Sigmoid colon (tissue), 6 donors: ENCODE measurements at regions not wholly inside any gene's neighbourhood (a gene's known extent, or its start where the extent isn't known, plus 50 kb on each side); places are given as distances from the start of the nearest gene placed in this dataset.

Source experiments
- DNase-seq: peaks from one replicate; pipeline ENCODE4 v3.0.0-alpha.2; 2019
- H3K27ac ChIP-seq, 4 donors: fragments of 200-600 bp; sonication (generic); one replicate each; pipeline ENCODE4 v1.5.1; 2016 to 2019; ENCODE audit warnings: mild to moderate bottlenecking in 1 of 4
- H3K27me3 ChIP-seq, 3 donors: fragments of 200-600 bp; sonication (generic); one replicate each; pipeline ENCODE4 v1.5.1; 2019; ENCODE audit warnings: mild to moderate bottlenecking in 1 of 3
- H3K36me3 ChIP-seq, 4 donors: fragments of 200-600 bp; sonication (generic); one replicate each; pipeline ENCODE4 v1.5.1; 2016 to 2019
- H3K4me1 ChIP-seq, 4 donors: fragments of 200-600 bp; sonication (generic); one replicate each; pipeline ENCODE4 v1.5.1; 2017 to 2019
- H3K4me3 ChIP-seq, 4 donors: fragments of 200-600 bp; sonication (generic); one replicate each; pipeline ENCODE4 v1.5.1; 2017 to 2019; ENCODE audit warnings: mild to moderate bottlenecking in 2 of 4, moderate library complexity in 1 of 4
- H3K9me3 ChIP-seq, 4 donors: fragments of 200-600 bp in 3 of 4; sonication (generic) in 3 of 4; one replicate each; pipeline versions ENCODE4 v1.5.1 to v1.6.1; 2013 to 2019
- CTCF ChIP-seq, 4 experiments: fragments of 450-650 bp in 3 of 4; fragments of 200-600 bp in 1 of 4; IDR thresholded peaks; one replicate each; pipeline ENCODE4 v1.5.1; 2016 to 2019; ENCODE audit warnings: antibody characterized with exemption in 4 of 4, mild to moderate bottlenecking in 3 of 4, moderate library complexity in 2 of 4
- EP300 ChIP-seq, 4 donors: sonication (generic); formaldehyde crosslinking; IDR thresholded peaks; one replicate each; pipeline ENCODE4 v1.6.1; 2017; ENCODE audit warnings: antibody characterized with exemption in 4 of 4
- POLR2A ChIP-seq, 2 donors: fragments of 450-650 bp; IDR thresholded peaks; one replicate each; pipeline ENCODE4 v1.6.1; 2016; ENCODE audit warnings: antibody characterized with exemption in 2 of 2, mild to moderate bottlenecking in 2 of 2, moderate library complexity in 2 of 2
- POLR2AphosphoS5 ChIP-seq, 4 donors: sonication (generic); formaldehyde crosslinking; IDR thresholded peaks; one replicate each; pipeline ENCODE4 v1.6.1; 2017; ENCODE audit warnings: antibody characterized with exemption in 4 of 4
- WGBS, 2 donors: extraction: QIAGEN DNeasy Blood & Tissue Kit; methylation state at CpG; one replicate each; pipeline ENCODE4 v1.1.7; 2013; 5-methylcytosine and 5-hydroxymethylcytosine counted together
- intact Hi-C: fragments of 100-400 bp; cut with DNase I; formaldehyde crosslinking; loops from one replicate; pipeline ENCODE4 v1.15.1; 2023
- donor health status: healthy with polysubstance abuse.
- donor health status: healthy.

- H3K36me3 ChIP-seq = no peaks in the 10 kb centered on the region
- DNase-seq = no peak
- no peaks in the 10 kb centered on the region for H3K9me3 ChIP-seq
- TF ChIP-seq CTCF (IDR thresholded peaks at IDR 0.05) (no peak), POLR2AphosphoS5 (IDR thresholded peaks at IDR 0.05) (no peak), POLR2A (IDR thresholded peaks at IDR 0.05) (no peak), EP300 (IDR thresholded peaks at IDR 0.05) (no peak)
- WGBS, 2 donors = 72 to 88% methylated on average over 5 of the region's 5 CpGs
- H3K4me1 ChIP-seq = peaks cover 0 to 38% (median 32%) of the 10 kb centered on the region in 4 donors
- peak overlapping the region in 2 of 4 donors; percentile 77 to 82 for H3K27ac ChIP-seq
- intact Hi-C loops = loop anchor here (5.0 to 10.0 kb wide), 3 partner anchors 191 to 799 kb away; partner anchors contain the start of genes S1PR3 and SPIN1
- H3K27me3 ChIP-seq = no peaks in the 10 kb centered on the region
- H3K4me3 ChIP-seq = no peak overlapping the region
Observed at GRCh38 chr9:88196142-88196790, 58.0 kb upstream of the SPATA31C2 start.

GRCh38 chr9:88193766-88194165 lies 55.5 kb upstream of the SPATA31C2 start:
- Histone ChIP-seq H3K36me3 (no peaks in the 10 kb centered on the region), H3K4me1 (peaks cover 0 to 37% (median 30%) of the 10 kb centered on the region in 4 donors), H3K4me3 (no peak overlapping the region), H3K9me3 (no peaks in the 10 kb centered on the region), H3K27me3 (no peaks in the 10 kb centered on the region), H3K27ac (peak overlapping the region in 3 of 4 donors; percentile 36 to 64 (median 54))
- WGBS, 2 donors = 22 to 65% methylated on average over 6 of the region's 6 CpGs
- intact Hi-C loops = loop anchor here (10.0 kb wide), 1 partner anchor 801 kb away; the partner anchor contains the start of gene S1PR3
- TF ChIP-seq EP300 (IDR thresholded peaks at IDR 0.05) (no peak), POLR2A (IDR thresholded peaks at IDR 0.05) (no peak), CTCF (IDR thresholded peaks at IDR 0.05) (no peak), POLR2AphosphoS5 (IDR thresholded peaks at IDR 0.05) (no peak)
- no peak for DNase-seq

DNA sequence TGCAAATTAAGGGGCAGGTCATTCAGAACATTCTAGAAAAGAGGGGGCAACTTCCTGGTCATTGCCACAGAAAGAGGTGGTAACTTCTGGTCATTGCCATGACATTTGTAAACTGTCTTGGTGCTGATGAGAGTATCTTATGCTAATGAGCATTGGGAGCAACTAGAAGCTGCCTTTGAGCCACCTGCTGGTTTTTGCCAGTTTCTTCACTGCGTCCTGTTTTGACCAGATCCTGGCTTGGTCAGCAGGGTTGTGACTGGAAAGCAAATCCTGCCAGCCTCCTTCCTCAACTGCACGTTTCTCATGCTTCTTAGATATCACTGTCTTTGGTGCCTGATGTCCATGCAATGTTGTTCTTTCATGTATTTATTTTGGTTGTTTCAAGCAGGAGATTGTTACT lies 53.2 kb upstream of the SPATA31C2 start:
- Histone ChIP-seq H3K4me3 (no peak overlapping the region), H3K36me3 (no peaks in the 10 kb centered on the region), H3K27ac (no peak overlapping the region), H3K4me1 (peaks cover 0 to 18% (median 11%) of the 10 kb centered on the region in 4 donors), H3K9me3 (no peaks in the 10 kb centered on the region), H3K27me3 (no peaks in the 10 kb centered on the region)
- no peak for DNase-seq
- TF ChIP-seq POLR2AphosphoS5 (IDR thresholded peaks at IDR 0.05) (no peak), EP300 (IDR thresholded peaks at IDR 0.05) (no peak), POLR2A (IDR thresholded peaks at IDR 0.05) (no peak), CTCF (IDR thresholded peaks at IDR 0.05) (no peak)
- intact Hi-C loops = loop anchor here (10.0 kb wide), 1 partner anchor 803 kb away; the partner anchor contains the start of gene S1PR3
- WGBS, 2 donors = 68 to 83% methylated on average over 2 of the region's 2 CpGs

- 94 to 97% methylated on average over 1 of the region's 1 CpG for WGBS, 2 donors
- Histone ChIP-seq H3K36me3 (no peaks in the 10 kb centered on the region), H3K4me3 (no peak overlapping the region), H3K27ac (no peak overlapping the region), H3K9me3 (no peaks in the 10 kb centered on the region), H3K4me1 (peaks cover 0 to 15% (median 9%) of the 10 kb centered on the region in 4 donors), H3K27me3 (no peaks in the 10 kb centered on the region)
- intact Hi-C loops = no loop called here
- TF ChIP-seq EP300 (IDR thresholded peaks at IDR 0.05) (no peak), POLR2AphosphoS5 (IDR thresholded peaks at IDR 0.05) (no peak), POLR2A (IDR thresholded peaks at IDR 0.05) (no peak), CTCF (IDR thresholded peaks at IDR 0.05) (no peak)
- DNase-seq = no peak
Observed at GRCh38 chr9:88189371-88189770, 51.1 kb upstream of the SPATA31C2 start.
